HG02943 (cell line): ENCODE measurements at regions not wholly inside any gene's neighbourhood (a gene's known extent, or its start where the extent isn't known, plus 50 kb on each side); places are given as distances from the start of the nearest gene placed in this dataset.
"Not testable (repeated sequence)": the region's sequence is repeated elsewhere in the genome, so short reads cannot be mapped to it uniquely, and the experiment has no call there.

Experiments
- ATAC-seq: cut with Tn5 transposase; IDR thresholded peaks from one replicate; pipeline ENCODE4 v1.9.1; 2021; ENCODE audit warnings: mild to moderate bottlenecking, low read depth, moderate library complexity; ENCODE audit not compliant: unreplicated experiment

DNA sequence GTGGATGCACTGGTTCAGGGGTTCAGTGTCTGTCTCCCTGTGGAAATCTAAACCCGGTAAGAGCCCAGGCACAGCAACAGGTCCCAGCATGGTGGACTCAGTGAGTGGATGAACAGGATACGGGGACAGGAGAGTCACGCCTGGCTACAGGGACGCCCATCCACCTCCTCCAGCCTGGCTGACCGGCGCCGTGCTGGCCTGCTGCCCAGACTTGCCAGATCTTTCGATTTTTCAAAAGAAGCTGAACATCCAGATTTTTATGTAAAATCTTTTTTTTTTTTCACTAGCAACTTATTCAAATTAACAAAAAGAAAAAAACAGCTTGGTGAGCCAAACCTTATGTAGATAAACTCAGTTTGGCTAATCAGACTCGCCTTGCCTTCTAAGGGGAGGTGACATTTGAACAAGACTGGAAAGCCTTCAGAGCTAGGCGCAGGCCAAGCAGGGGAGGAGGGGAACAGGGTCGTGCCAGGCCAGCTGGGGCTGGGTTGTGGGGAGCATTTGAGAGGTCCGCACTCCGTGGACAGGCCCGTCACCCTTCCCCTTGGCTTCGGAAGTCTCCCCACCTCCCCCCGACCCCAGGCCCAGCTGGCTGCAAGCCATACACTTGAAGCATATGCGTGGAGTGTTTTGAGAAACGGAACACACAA lies 87.8 kb upstream of the NCOR2 start:
- no peak for ATAC-seq

DNA sequence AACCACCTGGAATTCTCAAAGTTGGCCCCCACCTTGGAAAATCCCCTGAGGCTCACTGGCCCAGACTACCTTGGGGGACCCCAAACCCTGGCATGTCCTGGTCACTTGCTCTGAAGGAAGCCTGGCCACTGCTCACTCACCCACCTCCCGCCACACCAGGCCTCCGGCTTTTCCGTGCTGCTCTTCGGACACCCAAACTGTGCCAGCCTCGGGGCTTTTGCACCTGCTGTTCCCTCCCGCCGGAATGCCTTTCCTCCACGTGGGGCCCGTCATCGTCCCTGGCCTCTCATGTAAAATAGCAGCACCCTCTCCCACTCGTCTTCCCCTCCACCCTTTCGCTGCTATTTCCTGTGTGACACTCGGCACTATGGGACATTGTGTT lies 87.2 kb upstream of the NCOR2 start:
- ATAC-seq: no peak

DNA sequence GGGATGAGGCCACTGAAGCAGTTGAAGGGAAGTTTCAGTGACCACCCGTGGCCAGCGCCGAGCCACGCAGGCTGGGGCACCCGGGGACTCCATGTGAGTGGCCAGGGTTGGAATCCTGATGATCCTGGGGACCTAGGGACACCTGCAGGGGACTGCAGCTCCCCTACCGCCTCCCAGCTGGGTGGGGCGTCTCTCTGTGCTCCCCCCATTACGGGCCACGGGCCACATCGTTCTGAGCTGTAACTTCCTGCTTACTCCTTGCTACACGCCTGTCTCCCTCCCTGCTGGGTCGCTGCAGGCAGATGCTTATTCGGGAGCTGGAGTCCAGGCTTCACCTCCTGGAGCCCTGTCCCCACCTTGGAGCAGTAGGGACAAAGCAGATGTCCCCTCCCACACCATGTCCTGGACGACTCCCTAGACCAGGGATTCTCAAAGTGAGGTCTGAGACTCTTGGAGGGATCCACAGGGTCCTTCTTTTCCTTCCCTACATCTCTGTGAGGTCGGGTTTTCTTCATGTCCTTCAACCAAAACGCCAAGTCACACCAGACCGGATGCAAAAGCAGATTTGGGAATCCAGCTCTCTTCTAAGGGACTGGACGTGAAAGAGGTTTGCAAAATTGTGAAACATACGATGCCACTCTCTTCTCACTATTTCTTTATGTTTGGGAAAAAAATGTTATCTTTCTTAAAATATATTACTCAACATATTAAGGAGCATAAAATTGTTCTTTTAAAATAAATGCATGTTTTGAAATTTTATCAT lies 85.9 kb upstream of the NCOR2 start:
- no peak for ATAC-seq

GRCh38 chr12:124652661-124653060 lies 85.2 kb upstream of the NCOR2 start:
- no peak for ATAC-seq

DNA sequence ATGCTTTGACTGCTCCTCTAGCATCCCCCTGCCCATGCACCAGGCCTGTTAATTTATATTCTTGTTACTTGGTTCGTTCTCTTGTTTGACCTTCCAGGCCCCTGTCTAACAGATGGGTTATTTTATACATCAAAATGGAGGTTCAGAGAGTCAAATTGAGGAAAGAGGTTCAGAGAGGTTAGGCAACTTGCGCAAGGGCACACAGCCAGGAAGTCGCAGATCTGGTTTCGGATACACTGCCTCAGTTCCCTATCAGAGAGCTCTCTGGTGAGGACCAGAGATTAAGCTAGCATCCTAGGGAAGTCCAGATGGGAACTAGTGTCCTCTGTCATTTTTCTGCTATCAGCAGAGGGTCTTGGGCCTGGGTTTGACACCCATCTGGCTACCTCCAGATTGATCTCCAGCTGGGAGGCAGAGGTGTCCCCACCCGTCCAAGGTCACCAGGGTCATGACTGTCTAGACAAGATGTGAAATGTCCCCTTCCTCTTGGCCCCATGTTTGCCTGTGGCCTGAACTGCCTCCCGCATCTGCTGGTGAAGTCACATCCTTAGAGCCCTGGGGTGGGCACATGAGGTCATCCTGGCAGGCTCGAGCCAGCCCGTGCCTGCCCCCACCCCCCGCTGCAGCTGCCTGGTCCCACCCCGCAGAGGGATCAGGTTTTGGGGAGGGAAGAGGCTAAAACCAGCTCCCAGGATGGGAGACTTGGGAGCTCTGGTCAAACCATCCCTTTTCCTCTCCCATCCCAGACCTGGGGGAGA lies 84.3 kb upstream of the NCOR2 start:
- ATAC-seq: no peak

DNA sequence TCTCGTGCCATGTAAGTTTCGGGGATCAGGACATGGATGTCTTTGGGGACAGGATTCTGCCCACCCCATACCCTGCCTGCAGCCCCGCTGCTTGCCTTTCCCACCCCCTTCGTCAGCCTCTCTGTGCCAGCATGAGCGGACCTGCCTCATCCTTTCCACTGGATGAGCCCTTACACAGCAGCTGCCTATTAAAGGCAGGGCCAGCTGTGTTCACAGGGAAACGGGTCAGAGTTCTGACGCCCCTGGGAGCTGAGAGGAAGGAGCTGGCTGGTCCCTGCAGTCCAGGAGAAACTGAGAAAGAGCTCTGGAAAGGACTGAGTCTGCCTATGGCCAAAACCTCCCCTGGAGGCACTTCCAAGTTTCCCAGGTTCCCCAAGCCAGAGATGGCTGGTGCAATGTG lies 83.5 kb upstream of the NCOR2 start:
- no peak for ATAC-seq

DNA sequence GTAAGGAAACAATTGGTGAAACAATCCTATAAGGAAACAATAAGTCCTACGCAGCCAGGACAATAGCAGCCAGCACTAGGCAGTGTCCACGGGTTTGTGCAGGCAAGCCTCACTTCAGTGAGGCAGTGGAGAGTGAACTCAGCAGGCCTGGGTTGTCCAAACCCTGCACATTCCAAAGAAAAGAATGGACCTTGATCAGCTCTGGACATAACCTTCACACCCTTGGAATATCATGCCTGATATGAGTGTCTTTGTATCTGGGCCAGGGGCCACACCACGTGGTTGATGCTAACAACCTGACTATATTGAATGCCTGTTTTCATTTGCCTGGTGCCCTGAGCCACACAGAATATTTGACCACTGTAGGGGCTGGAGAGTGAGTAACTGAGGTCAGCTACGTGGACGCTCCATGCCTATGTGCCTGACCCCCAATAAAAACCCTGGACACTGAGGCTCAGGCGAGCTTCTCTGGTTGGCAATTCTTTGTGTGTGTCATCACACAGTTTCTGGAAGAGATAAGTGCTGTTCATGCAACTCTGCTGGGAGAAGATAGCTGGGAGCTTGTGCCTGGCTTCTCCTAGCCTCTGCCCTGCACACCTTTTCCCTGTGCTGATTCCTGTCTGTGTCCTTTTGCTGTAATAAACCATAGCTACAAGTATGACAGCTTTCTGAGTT lies 81.4 kb upstream of the NCOR2 start:
- no peak for ATAC-seq

GRCh38 chr12:124647316-124647715 lies 79.9 kb upstream of the NCOR2 start:
- no peak for ATAC-seq

GRCh38 chr12:124646385-124647230 lies 79.2 kb upstream of the NCOR2 start:
- no peak for ATAC-seq

DNA sequence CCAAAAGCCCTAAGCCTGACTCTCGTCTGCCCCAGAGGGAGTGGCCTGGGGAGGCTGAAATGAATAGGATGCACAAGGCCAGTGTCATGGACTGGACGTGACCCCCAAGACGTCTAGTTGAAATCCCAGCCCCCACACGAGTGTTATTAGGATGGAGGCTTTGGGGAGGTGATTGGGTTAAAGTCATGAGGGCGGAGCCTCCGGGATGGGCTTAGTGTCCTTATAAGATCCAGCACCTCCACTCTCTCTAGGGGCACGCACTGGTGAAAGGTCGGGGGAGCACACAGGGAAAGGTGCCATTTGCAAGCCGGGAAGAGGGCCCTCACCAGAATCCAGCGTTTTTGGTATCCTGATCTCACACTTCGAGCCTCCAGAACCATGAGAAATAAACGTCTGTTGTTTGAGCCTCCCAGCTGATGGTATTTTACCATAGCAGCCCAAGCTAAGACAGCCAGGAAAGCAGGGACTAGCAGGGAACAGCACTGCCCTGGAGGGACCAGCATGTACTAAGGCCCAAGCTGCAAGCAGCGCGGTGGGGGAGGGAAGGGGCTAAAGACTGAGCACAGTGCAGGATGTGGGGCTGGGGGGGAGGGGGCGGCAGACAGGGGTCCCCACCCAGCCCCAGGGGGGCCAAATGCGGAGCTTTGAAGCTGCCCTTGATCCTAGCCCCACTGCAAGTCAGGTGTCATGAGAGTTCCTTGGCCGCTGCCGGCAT lies 78.3 kb upstream of the NCOR2 start:
- ATAC-seq: no peak

DNA sequence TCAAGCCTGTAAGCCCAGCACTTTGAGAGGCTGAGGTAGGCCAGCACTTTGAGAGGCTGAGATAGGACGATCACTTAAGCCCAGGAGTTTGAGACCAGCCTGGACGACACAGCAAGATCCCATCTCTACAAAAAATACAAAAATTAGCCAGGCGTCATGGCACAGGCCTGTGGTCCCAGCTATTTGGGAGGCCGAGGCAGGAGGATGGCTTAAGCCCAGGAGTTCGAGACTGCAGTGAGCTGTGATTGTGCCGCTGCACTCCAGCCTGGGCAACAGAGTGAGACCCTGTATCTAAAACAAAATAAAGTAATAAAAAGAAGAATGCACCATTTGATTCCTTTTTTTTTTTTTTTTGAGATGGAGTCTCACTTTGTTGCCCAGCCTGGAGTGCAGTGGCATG lies 76.4 kb upstream of the NCOR2 start:
- not testable (repeated sequence) for ATAC-seq

- ATAC-seq: no peak
These were observed 74.7 kb upstream of the NCOR2 start for GRCh38 chr12:124642105-124642504.

GRCh38 chr12:124641591-124641990 lies 74.2 kb upstream of the NCOR2 start:
- no peak for ATAC-seq

DNA sequence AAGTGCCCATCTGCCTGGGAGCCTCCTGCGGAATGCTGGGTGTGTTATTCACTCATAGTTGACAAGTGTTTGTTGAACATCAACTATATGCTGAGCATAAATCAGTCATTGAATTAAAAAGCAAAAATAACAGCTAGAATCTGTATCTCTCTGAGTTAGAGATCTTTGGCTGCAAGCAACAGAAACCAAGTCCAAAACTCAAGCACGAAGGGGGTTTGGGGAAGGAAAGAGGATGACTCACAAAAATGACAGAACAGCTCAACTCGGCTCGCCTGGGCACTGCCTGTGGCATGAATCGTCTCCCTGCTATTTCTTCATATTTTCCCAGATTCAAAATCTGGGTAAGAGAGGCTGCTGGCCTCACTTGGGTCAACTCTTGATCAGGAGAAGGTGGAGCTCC lies 72.6 kb upstream of the NCOR2 start:
- no peak for ATAC-seq

GRCh38 chr12:124639122-124639806 lies 71.9 kb upstream of the NCOR2 start:
- ATAC-seq: no peak

GRCh38 chr12:124637581-124637981 lies 70.2 kb upstream of the NCOR2 start:
- no peak for ATAC-seq

DNA sequence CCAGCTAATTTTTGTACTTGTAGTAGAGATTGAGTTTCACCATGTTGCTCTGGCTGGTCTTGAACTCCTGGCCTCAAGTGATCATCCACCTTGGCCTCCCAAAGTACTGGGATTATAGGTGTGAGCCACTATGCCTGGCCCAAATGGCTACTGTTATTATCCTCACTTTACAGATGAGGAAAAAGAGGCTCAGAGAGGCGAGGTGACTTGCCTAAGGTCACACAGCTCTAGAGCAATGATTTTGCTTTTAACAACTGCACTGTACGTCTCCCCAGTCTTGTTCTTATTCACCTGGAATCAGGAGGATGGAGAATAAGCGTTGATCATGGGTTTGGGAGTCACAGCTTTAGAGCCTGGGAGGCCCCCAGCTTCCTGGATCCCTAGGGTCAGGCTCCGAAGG lies 69.8 kb upstream of the NCOR2 start:
- ATAC-seq: no peak

DNA sequence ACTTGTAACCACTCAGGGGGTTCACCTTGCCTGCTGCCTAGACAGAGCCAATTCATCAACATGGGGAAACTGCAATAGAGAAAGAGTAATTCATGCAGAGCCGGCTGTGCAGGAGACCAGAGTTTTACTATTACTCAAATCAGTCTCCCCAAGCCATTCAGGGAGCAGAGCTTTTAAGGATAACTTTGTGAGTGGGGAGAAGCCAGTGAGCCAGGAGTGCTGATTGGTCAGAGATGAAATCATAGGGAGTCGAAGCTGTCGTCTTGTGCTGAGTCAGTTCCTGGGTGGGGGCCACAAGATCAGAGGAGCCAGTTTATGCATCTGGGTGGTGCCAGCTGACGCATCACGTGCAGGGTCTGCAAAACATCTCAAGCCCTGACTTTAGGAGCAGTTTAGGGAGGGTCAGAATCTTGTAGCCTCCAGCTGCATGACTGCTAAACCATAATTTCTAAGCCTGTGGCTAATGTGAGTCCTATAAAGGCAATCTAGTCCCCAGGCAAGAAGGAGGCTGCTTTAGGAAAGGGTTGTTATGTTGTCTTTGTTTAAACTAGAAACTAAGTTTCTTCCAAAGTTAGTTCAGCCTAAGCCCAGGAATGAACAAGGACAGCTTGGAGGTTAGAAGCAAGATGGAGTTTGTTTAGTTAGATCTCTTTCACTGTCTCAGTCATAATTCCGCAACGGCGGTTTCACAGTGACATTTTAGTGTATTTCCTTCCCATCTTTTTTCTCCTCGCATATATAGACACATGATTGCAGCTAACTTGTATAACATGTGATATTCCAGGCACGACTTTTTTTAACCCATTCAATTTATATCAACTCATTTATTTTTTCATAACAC lies 68.9 kb upstream of the NCOR2 start:
- no peak for ATAC-seq
